GM18909 (cell line): ENCODE measurements at regions not wholly inside any gene's neighbourhood (a gene's known extent, or its start where the extent isn't known, plus 50 kb on each side); places are given as distances from the start of the nearest gene placed in this dataset.

ENCODE experiments used
- ATAC-seq: cut with Tn5 transposase; IDR thresholded peaks from one replicate; pipeline ENCODE4 v1.9.1; 2021; ENCODE audit warnings: mild to moderate bottlenecking; ENCODE audit not compliant: unreplicated experiment, poor library complexity

DNA sequence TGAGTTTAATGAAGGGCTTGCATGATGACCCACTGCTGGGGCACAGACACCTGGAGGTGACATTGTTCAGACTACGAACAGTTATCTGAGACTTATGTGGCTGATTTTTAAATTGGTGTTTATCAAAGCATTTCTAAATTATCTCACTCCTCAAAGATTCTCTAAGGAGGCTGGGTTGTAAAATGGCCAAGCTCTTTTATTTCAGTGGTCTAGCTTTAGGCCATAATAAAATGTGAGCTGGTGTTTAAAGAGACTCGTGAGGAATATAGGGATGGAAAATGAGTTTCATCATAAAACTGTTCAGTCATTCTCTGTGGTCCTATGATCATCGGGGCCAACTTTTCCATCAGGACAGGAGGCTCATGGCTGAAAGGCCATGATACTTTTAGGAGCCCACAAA is 93.4 kb downstream of the SPP2 start:
- ATAC-seq = no peak

DNA sequence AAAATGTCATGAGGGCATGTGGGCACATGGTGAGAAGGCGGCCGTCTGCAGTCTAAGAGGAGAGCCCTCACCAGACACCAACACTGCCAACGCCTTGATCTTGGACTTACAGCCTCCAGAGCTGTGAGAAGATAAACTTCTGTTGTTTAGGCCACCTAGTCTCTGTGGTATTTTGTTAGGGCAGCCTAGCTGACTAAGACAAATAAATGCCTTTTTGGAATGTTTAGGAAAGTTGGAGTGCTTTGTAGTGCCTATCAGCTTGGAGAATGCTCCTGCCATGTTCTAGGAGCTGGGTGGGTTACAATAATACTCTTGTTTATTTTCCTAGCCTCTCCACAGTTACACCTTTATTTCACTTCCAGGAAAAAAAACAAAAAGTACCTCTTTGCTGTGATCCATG is 92.0 kb downstream of the SPP2 start:
- no peak for ATAC-seq

DNA sequence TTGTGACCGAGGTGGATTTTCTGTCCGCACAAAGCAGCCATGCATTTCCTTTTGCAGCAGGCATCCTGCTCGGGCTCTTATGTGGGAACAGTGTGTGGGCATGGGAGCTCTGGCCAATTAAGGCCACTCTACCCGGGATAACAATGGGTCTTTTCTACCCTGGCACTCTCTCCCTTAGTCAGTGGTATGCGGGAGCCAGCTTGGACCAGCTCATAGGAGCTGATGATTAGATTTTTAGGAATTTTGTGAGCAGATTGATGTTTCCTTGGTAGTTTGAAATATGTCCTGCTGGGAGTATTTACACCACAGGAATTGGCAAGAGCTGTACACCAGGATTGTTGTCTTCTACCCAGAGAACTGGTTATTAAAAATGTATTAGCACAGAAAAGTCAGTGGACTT is 89.3 kb downstream of the SPP2 start:
- no peak for ATAC-seq

DNA sequence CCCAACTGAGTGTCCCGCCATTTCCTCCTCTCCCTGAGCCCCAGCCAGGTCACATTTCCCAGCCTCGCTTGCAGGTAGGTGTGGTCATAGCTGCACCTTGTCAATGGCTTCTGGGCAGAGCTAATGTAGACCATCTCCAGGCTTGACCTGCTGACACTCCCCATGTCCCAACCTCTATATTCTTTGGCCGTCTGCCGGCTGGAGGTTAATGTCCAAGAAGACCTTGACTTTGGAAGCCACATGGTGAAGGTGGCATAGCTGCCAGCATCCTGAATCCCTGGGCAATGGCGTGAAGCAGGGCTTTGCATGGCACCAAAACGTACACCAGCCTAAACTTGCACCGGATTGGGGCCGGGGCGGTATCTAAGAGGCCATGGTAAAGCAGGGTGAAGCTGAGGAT is 88.3 kb downstream of the SPP2 start:
- no peak for ATAC-seq

DNA sequence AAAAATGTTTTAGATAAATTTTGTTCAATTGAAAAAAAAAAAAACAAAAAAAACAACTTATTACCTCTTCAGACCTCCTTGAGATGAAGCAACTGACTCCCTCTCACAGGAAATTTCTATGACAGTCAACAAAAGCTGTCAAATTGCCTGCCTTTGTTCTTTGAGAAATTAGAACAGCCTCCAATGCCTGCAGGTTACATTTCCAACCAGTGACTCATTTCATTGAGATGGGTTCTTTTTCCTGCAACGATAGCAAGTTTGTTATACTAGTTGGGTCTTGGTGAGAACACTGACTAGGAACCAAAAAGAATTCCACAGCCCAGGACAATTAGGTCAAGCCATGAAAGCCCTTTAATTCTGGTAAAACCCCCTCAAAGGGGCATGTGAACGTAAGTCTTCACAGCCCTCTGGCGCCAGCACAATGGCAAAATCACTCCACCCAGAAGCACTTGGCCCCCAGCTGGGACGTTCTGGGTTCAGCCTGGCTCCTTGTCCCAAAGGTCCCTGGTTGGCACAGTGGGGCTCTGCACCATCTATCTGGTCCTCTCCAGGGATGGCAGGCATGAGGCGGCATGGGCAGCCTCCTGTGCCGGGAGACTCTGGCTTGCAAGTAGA is 87.0 kb downstream of the SPP2 start:
- ATAC-seq = no peak

DNA sequence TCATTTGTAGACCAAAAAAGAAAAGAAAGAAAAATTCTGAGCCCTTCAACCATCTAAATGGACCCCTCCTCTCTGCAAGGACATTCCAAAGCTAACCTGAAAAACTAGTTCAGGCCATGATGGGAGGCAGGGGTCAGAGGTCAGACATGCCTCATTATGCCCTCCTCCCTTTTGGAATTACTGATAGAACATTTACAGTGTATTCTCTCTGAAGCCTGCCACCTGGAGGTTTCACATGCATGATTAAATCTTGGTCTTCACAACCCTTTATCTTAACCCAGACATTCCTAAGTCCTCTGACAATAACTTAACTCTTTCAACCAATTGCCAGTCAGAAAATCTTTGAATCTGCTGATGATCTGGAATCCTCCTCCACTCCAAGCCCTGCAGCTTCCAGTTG is 86.0 kb downstream of the SPP2 start:
- ATAC-seq = no peak

DNA sequence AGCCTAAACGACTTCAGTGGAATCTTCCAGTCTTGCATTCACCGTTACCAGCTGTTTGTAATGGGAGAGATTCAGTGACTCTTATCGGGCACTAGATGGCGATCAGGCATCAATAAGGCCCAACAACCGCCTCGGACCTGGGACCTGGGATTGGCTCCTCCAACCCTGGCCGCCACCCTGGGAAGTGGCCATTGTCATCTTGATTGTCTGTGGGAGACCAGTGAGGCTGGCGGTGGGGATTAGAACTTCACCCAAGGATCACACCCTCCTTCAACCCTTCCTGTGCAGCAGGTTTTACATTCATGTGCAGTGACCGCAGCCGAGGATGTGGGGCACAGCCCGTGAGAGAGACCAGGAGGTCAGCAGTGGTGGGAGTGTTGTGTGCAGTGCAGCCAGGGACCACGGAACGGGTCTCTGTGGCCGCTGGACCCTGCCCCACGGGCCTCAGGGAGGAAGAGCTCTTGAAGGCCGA is 85.3 kb downstream of the SPP2 start:
- ATAC-seq = no peak

DNA sequence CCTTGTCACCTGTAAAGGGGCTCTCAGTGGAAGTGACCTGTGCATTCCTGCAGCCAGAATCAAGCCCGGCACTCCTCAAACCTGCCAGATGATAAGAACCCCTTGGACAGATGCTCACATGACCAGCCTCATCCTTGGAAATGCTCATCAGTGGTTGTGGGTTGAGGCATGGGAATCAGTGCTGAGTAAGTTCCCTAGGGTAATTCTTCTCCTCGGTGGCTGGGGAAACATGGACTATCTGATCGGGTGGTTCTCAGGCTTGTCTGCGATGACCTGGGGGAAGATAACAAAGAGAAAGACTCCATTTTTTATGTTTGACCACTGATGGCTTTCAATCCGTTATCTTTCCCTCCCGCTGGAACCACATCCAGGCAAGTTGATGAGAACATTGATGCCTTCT is 84.0 kb downstream of the SPP2 start:
- no peak for ATAC-seq

DNA sequence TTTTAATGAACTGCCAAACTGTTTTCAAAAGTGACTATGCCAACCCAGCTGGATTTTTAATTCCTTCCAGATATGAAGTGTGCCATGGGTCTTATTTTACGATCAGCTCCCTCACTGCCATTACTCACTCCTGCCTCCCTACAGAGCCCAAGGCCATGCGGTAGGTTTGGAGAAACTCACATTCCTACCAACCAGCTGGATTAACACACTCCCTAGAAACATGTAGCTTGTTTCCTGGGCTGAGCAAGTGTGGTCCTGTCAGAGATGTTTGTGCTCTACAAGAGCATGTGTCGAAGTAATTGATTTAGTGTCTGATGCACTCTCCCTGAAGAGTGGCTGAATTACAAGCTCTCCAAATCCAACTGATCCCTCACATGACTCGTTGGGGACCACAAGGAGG is 82.5 kb downstream of the SPP2 start:
- ATAC-seq = no peak

DNA sequence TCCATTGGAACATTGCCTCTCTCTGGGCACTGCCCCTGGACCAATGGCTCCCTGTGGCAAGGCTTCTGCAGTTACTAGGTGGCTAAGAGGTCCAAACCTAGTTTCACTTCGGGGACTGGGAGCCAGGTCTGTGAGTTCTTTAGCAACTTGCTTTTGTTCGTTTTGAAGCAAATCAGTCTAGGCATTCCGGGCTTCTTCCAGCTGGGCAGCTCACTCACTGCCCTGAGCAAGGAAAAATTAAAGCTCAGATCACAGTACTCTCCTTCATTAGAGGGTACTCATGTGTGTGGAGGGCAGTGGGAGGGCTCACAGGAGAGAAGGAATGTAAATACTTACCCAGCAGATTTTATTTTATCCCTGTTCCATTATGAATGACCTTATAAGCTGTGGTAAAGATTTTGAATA is 80.3 kb downstream of the SPP2 start:
- no peak for ATAC-seq

DNA sequence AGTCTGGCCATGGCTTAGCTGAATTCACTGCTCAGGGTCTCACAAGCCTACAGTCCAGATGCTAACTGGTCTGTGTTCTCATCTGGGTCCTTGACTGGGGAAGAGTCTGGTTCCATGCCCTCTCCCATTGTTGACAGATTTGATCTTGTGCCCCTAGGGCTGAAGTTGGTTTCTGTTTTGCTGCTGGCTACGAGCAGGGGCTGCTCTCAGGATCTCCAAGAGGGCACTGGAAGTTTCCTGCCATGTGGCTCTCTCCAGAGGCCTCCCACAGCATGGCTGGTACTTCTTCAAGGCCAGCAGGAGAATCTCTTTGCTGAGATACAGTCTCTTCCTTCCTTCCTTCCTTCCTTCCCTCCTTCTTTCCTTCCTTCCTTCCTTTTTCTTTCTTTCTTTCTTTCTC is 78.1 kb downstream of the SPP2 start:
- no peak for ATAC-seq
